Activated T-cell treated with anti-CD3 and anti-CD28 coated beads, Interleukin-2, amount 50 U/mL, for 1 hour (primary cell): ENCODE measurements at regions not wholly inside any gene's neighbourhood (a gene's known extent, or its start where the extent isn't known, plus 50 kb on each side); places are given as distances from the start of the nearest gene placed in this dataset.

Experiments used
- DNase-seq: peaks from one replicate; pipeline ENCODE4 v3.0.0-alpha.2; 2020

DNA sequence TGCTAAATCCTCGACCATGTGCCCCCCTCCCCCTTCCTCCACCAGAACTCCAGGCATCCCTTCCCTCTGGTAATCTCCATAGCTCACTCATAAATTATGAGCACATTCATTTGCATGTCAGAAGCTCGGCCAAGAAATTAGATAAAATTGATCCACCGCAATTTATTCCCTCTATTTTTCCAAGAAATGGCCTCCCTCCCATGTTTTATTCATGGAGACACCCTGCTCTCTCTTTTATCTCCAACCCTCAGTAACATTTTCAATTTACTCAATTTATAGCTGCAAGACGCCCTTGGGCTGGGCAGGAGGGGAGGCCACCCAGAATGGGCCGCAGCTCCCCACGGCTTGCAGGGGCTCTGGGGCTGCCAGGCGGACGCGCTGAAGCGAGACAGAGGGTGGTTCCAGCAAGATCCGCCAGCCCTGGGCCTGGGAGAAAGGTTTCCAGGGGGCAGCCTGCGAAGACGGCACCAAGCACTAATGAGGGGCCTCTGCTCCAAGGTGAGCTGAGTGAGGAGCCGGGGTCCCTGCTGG, 54.7 kb upstream of the ZNF423 start:
- DNase-seq = no peak

DNA sequence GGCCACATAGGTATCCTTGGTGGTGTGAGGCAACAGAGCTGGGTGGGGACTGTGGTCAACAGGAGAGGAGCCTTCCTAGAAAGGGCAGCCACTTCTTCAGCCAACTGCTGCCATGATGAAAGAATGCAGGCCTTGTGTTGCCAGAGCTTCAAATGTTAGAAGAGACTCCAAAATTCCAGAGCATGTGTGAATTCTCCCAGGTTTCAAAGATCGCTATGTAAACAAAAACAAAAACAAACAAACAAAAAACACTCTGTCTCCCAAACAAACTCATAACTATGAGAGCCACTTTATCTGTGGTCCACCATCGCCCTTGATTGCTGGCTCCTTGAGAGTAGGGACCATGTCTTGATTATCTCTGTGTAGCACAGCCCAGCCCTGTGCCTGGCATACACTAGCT, 55.5 kb upstream of the ZNF423 start:
- DNase-seq = no peak

DNA sequence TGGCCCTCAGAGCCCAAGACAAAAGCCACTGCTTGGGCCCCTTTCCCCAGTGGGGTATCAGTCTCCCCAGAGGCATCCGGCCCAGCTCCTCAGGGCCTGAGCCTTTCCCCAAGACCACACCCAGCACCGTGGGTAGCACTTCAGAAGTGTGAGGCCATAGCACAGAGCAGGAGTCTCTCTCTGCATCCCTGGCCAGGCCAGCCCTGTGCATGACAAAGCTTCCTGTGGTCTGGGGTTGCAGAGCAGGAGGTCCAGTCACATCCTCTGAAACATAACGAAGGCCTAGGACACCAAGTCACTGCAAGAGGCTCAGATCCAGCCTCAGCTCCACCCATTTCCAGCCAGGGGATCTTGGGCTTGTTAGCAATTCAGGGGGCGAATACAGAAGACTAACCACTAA, 56.8 kb upstream of the ZNF423 start:
- DNase-seq = no peak

DNA sequence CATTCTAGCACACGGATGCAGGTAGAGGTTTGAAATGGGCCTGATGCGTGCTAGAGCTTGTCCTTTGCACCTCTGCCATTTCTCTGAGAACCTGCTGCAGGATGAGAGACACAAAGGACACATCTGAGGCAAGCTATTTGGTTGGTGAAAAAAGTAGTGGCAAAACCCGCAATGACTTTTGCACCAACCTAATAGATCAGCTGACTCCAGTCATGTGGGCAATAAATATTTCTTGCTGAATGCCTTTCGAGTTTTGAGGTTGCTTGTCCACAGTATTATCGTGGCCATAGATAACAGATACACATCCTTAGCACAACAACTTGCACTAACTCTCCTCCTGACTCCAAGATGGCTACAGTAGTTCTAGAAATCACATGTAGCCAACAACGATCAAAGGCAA, 57.8 kb upstream of the ZNF423 start:
- DNase-seq = no peak

DNA sequence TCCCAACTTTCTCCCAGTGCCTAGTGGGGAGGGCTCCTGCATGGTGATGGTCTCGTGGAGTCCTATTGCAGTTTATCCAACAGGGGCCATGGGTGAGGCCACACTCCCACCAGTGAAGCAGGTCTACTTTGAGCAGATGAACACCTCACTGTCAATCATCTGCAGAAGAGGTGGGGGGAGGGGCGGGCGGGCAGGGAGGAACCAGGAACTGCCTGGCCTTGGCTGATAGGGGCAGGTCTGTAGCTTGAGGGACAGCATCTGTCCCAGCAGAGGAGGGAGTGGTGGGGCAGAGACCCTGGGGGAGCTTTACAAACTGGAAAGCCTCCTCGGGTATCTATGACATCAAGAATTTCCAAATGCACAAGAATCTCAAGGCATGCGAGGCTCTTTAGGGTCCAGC, 58.7 kb upstream of the ZNF423 start:
- DNase-seq = no peak

DNA sequence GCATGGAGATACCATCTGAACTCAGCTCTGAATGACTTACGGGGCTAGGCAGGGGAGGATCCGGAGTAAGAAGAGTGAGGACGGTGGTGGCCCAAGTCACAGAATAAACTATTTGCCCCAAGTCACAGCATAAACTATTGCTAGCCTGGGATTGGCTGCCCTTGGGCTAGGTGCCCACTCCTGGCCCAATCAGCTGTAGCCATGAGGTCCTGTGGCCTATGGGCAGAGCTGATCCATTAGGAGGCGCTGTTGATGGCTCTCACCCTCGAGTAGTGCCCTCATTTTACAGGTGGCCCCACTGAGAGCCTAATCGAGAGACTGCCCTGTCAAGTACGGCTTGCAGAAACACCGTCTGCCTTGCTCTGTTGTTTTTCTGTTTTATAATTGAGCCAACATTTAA, 62.3 kb upstream of the ZNF423 start:
- DNase-seq = no peak

DNA sequence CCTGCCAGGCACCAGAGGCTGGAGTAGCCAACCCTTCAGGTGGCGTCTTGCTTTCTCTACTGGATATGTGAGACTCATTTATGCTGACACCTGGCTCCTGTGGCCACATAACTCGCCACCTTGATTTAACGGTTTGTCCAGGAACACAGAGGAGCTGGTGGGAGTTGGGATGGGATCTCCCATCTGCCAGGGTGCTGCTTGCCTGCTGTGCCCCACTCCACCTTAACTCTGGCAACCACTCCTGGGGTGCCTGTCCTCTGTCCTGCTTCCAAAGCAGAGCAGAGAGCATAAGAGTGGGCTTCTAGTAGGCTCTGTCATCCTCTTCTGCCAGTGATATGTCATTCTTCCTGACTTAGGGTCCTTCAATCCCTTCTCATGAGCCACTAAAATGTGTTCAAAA, 63.4 kb upstream of the ZNF423 start:
- DNase-seq = no peak

DNA sequence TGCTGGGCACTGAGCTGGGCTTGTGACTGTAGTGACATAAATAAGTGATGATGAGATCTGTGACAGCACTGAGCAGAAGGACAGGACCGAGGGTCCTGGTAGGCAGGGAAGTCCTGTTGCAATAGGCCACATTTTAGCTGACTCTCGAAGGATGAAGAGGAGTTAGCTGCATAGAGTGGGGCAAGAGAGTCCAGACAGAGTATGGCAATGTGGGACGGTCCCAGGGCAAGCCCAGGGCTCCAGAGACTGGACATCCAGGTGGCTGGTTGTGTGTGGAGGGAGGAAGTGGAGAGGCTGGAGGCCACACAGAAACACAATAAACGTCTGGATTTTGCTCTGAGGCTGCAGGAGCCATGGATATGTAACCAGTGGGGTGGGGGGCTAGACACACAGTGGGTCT, 64.5 kb upstream of the ZNF423 start:
- no peak for DNase-seq

DNA sequence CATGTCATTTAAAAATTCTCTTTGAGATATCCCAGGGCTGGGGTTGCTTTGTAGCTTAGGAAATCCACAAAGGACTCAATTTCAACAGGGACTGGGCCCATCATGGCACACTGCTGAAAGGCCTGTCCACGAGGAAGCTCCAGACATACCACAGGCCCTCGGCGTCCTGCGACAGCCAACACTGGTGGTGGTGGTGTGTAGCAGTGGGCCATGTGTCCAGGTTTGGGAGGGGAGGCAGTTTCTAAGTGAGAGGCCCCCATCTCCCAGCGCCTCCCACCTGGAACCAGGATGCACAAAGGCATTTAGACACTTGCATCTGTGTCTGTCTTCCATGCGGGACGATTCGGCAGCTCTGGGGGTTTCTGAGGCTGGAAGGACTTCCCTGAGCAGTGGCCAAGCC, 65.2 kb upstream of the ZNF423 start:
- DNase-seq = no peak

DNA sequence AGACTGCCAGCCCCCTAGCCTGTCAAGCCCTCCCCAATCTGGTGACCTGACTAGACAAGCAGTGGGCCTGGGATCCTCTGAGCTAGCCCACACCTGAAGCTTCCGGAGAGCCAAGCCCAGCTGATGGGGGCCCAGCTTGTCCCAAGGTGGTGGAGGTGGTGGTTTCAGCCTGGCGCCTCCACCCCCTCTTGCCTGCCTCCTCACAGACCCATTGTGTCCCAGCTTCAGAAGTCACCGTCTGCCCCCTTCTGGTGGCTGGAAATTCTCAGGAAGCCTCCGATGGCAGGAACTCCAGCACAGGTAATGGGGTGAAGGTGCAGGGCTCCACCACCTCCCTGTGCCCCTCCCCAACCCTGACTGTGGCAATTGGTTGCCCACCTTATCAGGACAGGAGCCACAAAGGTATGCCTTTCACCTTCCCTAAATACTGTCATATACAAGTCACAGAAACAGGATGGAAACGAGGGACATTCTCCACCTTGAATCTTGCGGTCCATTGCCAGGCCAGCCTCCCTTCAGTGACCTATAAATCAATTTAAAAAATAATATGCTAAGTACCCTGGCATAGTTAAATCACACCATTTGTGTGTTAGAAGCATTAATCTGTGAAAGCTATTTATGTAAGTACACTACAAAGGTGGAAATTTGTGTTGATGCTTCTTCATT, 66.0 kb upstream of the ZNF423 start:
- DNase-seq = peak; percentile 45

DNA sequence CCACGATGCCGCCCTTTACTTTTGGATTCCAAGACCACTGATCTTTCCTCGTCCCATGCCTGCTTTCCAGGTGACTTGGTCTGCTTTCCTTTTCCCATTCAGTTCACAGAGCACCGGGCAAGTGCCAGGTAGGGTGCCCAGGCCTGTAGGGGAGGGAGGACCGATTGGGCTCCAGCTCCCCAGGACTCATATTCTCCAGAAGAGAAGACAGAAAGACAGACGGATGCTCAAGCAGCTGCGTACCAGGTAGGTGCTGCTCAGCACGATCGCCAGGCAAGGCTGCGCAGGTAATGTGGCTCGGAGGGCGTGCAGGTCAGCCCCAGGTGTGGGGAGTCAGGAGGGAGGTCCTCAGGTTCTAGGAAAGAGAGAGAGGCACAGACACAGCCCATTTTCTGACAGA, 67.5 kb upstream of the ZNF423 start:
- no peak for DNase-seq

DNA sequence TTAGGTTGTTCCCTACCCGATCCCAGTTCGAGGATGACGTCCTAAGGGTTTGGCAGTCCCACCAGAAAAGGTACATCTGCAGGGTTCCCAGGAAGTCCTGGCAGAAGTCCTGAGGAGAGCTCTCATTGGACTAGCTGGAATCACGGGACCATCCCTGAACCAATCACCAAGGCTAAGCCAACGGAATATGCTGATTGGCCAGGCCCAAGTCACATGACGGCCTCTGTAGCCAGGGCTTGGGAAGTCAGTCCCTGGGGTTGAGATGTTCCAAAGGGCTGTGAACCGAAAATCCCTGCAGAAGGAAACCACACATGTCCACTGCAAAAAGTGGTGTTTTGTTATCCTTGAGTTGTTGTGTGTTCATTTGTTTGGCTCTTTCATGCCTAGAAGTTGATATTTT, 68.2 kb upstream of the ZNF423 start:
- DNase-seq = no peak

DNA sequence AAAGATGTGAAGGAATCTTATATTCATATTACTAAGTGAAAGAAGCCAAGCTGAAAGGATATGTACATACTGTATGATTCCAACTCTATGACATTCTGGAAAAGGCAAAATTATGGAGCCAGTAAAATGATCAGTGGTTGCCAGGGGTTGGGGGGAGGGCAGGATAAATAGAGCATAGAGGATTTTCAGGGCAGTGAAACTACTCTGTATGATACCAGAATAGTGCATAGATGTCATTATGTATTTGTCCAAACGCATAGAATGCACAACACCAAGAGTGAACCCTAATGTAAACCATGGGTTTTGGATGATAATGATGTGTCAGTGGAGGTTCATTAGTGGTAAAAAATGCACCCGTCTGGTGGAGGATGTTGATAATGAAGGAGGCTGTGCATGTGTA, 71.0 kb upstream of the ZNF423 start:
- no peak for DNase-seq

DNA sequence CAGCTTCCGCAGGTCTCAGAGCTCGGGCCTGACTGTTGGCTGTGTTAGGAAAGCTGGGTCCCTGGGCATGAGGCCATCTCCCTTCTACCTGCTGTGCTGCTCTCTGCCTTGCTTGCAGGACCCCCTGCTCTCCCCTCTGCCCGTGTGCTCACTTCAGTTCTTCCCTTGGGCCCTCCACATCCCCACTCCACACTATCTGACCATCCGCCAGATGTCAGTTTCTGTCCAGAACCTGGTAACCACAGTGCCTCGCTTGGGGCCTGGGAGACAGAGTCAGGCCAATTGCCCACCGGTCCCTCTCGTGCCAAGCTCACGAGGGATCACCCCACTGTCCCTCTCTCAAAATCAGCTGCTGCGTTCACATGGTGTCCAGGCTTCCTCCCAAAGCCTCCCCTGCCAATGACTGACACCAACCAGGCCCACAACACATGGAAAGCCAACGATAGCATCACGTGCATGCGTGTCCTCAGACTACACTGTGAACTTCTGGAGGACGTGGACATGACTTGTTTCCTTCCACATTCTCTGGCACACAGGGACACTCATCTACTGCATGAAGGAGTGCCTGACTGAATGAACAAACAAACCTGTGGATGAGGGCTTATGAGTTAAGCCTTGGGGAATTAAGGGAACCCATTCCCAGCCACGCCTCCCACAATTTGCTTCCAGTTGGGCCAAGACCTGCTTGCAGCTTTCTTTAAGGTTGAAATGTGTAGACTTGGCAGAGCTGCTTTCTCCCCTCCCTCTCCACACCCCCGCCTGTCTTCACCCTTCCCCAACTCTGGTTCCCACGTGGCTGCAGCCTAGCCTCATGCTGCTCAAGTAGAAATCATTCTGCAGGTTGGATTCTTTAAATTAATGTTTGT, 72.5 kb upstream of the ZNF423 start:
- DNase-seq = no peak

DNA sequence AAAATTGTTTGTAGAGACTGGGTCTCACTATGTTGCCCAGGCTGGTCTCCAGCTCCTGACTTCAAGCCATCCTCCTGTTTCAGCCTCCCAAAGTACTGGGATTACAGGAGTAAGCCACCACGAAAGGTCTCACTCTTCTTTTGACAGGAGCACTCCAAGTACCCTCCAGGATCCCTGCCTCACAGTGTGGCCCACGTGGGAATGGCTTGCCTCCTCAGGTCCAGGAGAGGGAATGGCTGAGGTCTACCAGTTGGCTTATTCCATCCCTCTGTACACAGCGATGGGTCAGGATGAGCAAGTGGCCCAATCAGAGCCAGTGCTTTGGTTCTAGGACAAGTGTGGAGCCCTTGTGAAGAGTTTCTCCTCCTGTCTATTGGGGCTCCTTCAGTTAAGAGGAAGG, 73.7 kb upstream of the ZNF423 start:
- no peak for DNase-seq

DNA sequence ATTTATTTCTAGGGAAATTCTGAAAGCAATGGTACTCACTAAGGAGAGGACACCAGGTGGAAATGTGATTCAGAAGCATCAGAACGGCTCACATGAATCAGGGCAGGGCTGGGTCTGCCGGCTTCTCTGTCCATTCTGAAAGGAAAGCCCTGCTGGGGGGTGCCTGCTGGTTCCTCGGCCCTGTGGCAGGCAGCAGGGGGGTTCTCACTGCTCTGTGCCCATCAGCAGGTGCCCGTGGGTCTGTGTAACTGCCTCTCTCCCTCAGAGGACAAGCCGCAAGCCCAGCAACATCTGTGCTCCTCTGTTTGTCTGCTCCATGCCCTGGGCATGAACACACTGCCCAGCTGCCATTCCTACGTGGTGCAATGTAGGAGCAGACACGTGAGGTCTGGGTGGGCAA, 74.9 kb upstream of the ZNF423 start:
- DNase-seq = no peak

DNA sequence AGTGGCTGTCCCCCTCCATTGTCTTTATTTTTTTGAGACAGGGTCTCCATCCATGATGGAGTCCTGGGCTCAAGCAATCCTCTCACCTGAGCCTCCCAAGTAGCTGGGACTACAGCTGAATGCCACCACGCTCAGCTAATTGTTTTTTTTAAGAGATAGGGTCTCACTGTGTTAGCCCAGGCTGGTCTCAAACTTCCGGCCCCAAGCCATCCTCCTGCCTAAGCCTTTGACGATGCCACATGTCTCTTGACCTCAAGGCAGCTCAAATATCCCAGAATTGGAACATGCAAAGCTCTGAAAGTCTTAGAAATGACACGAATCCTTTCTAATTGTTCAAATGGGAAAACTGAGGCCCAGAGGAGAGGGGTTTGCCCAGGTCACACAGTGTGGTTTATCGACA, 75.4 kb upstream of the ZNF423 start:
- DNase-seq = no peak

DNA sequence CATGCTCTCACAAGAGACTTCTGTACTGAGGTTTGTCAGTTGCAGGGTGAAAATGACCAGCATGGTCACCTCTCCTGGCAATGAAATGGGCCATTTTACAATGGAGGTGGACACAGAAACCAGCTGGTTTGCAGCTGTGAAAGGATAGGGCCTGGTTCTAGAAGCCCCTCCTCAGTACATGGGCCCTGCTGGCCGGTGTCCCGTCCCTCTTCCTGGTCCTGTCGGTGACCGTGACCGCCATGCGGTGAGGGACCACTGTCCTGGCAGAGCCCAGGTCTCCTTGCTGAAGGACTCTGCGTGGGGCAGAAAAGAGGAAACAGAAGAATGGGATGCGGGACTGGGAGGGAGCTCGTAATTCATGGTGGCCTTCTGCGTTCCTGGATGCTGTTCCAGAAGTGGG, 76.0 kb upstream of the ZNF423 start:
- no peak for DNase-seq

DNA sequence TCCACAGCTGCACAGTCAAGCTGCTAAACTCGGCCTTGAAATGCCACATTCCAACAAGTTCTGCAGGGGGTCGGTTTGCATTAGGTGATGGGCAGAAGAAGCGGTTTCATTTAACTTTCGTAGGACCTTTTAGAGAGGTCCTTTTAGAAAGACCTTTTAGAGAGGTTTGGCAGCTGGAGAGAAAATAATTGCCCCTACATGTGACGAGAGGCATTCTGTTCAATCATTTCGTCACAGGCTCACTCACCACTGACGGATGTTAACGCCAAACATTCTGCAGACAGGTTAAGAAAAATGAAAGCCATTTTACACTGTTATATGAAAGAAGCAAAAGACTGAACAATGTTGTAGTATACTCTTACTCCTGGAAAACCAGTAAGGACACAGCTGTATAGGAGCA, 76.5 kb upstream of the ZNF423 start:
- DNase-seq = no peak

DNA sequence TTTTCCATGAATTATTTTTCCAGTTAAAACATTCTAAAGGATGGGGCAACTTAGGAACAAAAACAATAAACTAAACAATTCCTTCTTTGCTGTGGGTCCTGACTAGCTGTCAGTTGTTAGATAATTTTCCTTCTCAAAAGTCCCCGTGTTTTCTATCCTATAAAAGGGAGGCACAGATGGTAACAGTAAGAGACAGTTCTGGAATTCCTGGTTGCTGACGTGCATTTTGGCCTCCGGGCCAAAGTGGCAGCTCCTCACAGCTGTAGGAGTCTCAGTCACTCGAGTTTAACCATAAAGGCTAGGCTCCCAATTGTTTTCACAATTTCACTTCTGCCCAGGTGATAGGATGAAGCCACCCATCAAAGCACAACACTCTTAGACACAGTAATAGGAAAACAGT, 77.0 kb upstream of the ZNF423 start:
- no peak for DNase-seq

DNA sequence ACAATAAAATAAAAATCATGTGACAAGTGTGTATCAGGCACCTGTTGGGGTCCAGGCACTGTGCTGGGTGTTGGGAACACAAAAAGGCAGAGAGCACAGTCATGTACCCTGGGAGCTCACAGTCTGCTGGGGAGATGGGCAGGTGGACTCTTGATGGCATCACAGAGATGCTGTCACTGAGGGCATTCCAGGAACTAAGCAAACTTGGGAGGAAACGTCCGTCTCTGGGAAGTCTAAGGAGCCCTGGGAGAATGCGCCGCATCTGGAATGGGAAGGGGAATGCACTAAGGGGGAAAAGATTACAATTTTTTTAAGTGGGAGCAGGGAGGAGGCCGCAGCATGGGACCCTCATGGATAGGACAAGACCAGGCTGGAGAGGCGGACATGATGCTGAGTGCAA, 80.9 kb upstream of the ZNF423 start:
- no peak for DNase-seq

DNA sequence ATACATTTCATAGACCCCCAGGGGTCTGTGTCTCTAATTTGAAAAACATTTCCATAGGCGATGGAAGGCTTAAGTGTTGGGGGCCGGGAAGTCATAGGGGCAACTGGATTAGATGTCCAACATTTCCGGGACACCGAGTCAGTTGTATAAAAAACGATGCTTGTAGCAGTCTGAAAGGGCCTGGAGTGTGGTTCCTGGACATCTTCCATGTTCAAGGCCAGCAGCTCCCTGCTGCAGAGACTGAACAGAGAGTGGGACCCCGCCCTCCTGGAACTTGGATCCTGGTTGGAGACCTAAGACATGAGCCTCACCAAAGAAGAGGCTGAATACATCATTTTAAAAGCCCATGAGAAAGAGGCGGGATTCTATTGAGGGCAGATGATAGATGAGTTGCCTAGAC, 82.0 kb upstream of the ZNF423 start:
- no peak for DNase-seq

DNA sequence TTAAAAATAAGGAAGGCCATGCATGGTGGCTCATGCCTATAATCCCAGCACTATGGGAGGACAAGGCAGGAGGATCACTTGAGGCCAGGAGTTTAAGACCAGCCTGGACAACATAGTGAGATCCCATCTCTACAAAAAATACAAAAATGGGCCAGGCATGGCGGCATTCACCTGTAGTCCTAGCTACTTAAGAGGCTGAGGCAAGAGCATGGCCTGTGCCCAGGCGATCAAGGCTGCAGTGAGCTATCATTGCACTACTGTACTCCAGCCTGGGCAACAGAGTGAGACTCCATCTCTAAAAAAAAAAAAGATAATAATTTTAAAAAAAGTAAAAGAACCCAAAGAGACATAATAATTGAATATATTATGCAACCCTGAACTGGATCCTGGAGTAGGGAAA, 83.6 kb upstream of the ZNF423 start:
- no peak for DNase-seq

DNA sequence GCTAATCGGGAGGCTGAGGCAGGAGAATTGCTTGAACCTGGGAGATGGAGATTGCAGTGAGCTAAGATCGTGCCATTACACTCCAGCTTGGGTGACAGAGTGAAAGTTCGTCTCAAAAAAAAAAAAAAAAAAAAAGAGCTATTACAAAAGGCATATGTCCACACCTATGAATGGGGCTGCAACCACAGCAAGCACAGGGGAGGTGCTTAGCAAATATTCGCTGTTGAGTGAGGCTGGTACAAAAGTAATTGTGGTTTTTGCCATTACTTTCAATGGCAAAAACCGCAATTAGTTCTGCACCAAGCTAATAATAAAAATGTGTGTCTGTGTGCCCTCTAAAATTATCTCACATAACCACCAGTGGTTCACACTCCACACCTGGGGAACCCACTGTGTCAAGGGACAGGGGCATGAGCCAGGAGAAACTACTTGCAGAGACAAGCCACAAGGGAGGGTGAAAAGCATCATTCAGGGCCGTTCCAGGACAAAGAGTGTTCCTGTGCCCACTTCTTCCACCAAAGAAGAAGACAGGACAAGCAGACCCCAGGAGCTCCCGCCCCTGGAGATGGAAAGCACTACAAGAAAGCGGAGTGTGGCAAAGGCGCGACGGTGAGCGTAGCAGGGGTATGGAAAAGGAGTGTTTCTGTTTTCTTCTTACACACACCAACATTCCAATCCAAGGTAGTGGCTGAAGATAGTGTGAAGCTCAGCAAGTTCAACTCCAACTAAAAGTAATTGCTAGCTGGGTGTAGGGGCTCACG, 84.4 kb upstream of the CNEP1R1 start:
- DNase-seq = no peak
